Liver (tissue), 7 donors: ENCODE measurements at regions not wholly inside any gene's neighbourhood (a gene's known extent, or its start where the extent isn't known, plus 50 kb on each side); places are given as distances from the start of the nearest gene placed in this dataset.

Source experiments
- DNase-seq: peaks from one replicate; pipeline ENCODE4 v3.0.0-alpha.2; 2017; ENCODE audit warnings: low spot score
- H3K27ac ChIP-seq, 2 donors: one replicate each; pipeline ENCODE4 v1.7.0; 2013; ENCODE audit warnings: inconsistent platforms in 2 of 2, low read length in 2 of 2, control low read depth in 1 of 2, low read depth in 1 of 2, mild to moderate bottlenecking in 1 of 2
- H3K27me3 ChIP-seq, 4 donors: one replicate each; pipeline versions ENCODE4 v1.6.1 to v1.7.0; 2013; ENCODE audit warnings: low read length in 3 of 4, inconsistent platforms in 1 of 4, mild to moderate bottlenecking in 1 of 4, moderate library complexity in 1 of 4; ENCODE audit not compliant: control insufficient read depth in 4 of 4, insufficient read depth in 4 of 4
- H3K36me3 ChIP-seq, 4 donors: one replicate each; pipeline versions ENCODE4 v1.6.1 to v1.7.0; 2013; ENCODE audit warnings: low read length in 3 of 4, mild to moderate bottlenecking in 3 of 4, low read depth in 1 of 4, moderate library complexity in 1 of 4; ENCODE audit not compliant: control insufficient read depth in 4 of 4, insufficient read depth in 3 of 4
- H3K4me1 ChIP-seq, 4 donors: one replicate each; pipeline versions ENCODE4 v1.6.1 to v1.7.0; 2013; ENCODE audit warnings: low read length in 3 of 4, mild to moderate bottlenecking in 3 of 4, moderate library complexity in 1 of 4; ENCODE audit not compliant: control insufficient read depth in 4 of 4, insufficient read depth in 4 of 4
- H3K4me3 ChIP-seq, 3 donors: one replicate each; pipeline versions ENCODE4 v1.6.1 to v1.7.0; 2013; ENCODE audit warnings: low read length in 3 of 3, control low read depth in 1 of 3, low read depth in 1 of 3, mild to moderate bottlenecking in 1 of 3
- H3K9ac ChIP-seq, 2 donors: one replicate each; pipeline ENCODE4 v1.7.0; 2013; ENCODE audit warnings: low read length in 2 of 2, mild to moderate bottlenecking in 2 of 2, moderate library complexity in 2 of 2, control low read depth in 1 of 2, low read depth in 1 of 2
- H3K9me3 ChIP-seq, 4 donors: one replicate each; pipeline versions ENCODE4 v1.6.1 to v1.7.0; 2013; ENCODE audit warnings: low read length in 3 of 4; ENCODE audit not compliant: control insufficient read depth in 4 of 4
- EGR1 ChIP-seq, 2 donors: IDR thresholded peaks; 2 replicates each; pipeline ENCODE4 v1.6.1; 2016 to 2018; ENCODE audit warnings: antibody characterized with exemption in 2 of 2, low read depth in 2 of 2
- FOXA1 ChIP-seq: IDR thresholded peaks from 2 replicates; pipeline ENCODE4 v1.6.1; 2016; ENCODE audit warnings: antibody characterized with exemption
- FOXA2 ChIP-seq: IDR thresholded peaks from 2 replicates; pipeline ENCODE4 v1.6.1; 2016; ENCODE audit warnings: antibody characterized with exemption
- GABPA ChIP-seq, 2 donors: IDR thresholded peaks in 1 of 2; conservative IDR thresholded peaks in 1 of 2; 2 replicates each; pipeline ENCODE4 v1.6.1; 2016; ENCODE audit warnings: antibody characterized with exemption in 2 of 2, mild to moderate bottlenecking in 1 of 2, moderate library complexity in 1 of 2
- HNF4A ChIP-seq, 2 donors: conservative IDR thresholded peaks; 2 replicates each; pipeline ENCODE4 v1.6.1; 2016; ENCODE audit warnings: antibody characterized with exemption in 2 of 2, mild to moderate bottlenecking in 2 of 2
- HNF4G ChIP-seq: IDR thresholded peaks from 2 replicates; pipeline ENCODE4 v1.6.1; 2016; ENCODE audit warnings: antibody characterized with exemption
- JUND ChIP-seq, 2 donors: IDR thresholded peaks; 2 replicates each; pipeline ENCODE4 v1.6.1; 2016; ENCODE audit warnings: antibody characterized with exemption in 2 of 2
- RAD21 ChIP-seq, 2 donors: IDR thresholded peaks; 2 replicates each; pipeline ENCODE4 v1.6.1; 2016; ENCODE audit warnings: antibody characterized with exemption in 2 of 2, mild to moderate bottlenecking in 2 of 2
- RXRA ChIP-seq, 2 donors: IDR thresholded peaks; 2 replicates each; pipeline ENCODE4 v1.6.1; 2017 to 2018; ENCODE audit warnings: antibody characterized with exemption in 2 of 2, mild to moderate bottlenecking in 1 of 2
- TAF1 ChIP-seq: conservative IDR thresholded peaks from 2 replicates; pipeline ENCODE4 v1.6.1; 2016; ENCODE audit warnings: antibody characterized with exemption, mild to moderate bottlenecking
- YY1 ChIP-seq: IDR thresholded peaks from 2 replicates; pipeline ENCODE4 v1.6.1; 2016; ENCODE audit warnings: antibody characterized with exemption, mild to moderate bottlenecking
- WGBS: extraction: QIAGEN DNeasy Blood & Tissue Kit; methylation state at CpG from one replicate; pipeline ENCODE4 v1.1.7; 2013; 5-methylcytosine and 5-hydroxymethylcytosine counted together
- TF ChIP-seq, protein P1 (sequence below): IDR thresholded peaks from 2 replicates; pipeline ENCODE4 v1.6.1; 2016; ENCODE audit warnings: antibody characterized with exemption
- TF ChIP-seq, protein P2 (sequence below): IDR thresholded peaks from 2 replicates; pipeline ENCODE4 v1.6.1; 2016; ENCODE audit warnings: antibody characterized with exemption
- TF ChIP-seq, protein P3 (sequence below): IDR thresholded peaks from 2 replicates; pipeline ENCODE4 v1.6.1; 2016; ENCODE audit warnings: antibody characterized with exemption, mild to moderate bottlenecking
- TF ChIP-seq, protein P4 (sequence below): IDR thresholded peaks from 2 replicates; pipeline ENCODE4 v1.6.1; 2016; ENCODE audit warnings: antibody characterized with exemption
- donor health status: healthy.
- donor health status: healthy.
- donor health status: healthy.
- donor health status: healthy.

DNA sequence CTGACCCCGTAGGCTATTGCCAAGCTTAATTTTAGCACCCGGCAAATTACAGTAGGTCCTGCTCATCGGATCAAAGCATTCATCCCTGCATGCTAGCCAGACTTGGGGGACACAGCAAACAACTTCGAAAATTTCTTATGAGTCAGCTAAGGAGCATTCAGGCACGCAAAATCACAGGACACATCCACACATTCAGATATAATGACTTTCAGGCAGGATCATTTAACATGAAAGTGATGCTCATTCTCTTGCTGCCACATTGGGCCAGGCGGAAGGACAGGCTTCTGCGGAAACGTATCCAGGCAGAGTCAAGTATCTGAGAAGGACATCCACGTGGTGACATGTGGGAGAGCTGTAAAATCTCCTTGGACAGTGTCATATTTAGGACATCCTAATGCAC is 474.0 kb upstream of the NRP1 start:
- no peak overlapping the region for H3K9ac ChIP-seq
- no peak for DNase-seq
- TF ChIP-seq HNF4A (conservative IDR thresholded peaks at IDR 0.05) (no peak), GABPA (IDR thresholded peaks at IDR 0.05 in 1 of 2, conservative IDR thresholded peaks at IDR 0.05 in 1 of 2) (no peak), HNF4G (no peak), FOXA2 (no peak), TAF1 (no peak), YY1 (no peak), RAD21 (IDR thresholded peaks at IDR 0.05) (no peak), JUND (IDR thresholded peaks at IDR 0.05) (no peak), EGR1 (IDR thresholded peaks at IDR 0.05; ENCODE audit: low read depth in 2 of 2) (no peak), RXRA (IDR thresholded peaks at IDR 0.05) (no peak), FOXA1 (no peak)
- TF ChIP-seq, protein P1, sequence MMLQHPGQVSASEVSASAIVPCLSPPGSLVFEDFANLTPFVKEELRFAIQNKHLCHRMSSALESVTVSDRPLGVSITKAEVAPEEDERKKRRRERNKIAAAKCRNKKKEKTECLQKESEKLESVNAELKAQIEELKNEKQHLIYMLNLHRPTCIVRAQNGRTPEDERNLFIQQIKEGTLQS: no peak
- TF ChIP-seq, protein P2, sequence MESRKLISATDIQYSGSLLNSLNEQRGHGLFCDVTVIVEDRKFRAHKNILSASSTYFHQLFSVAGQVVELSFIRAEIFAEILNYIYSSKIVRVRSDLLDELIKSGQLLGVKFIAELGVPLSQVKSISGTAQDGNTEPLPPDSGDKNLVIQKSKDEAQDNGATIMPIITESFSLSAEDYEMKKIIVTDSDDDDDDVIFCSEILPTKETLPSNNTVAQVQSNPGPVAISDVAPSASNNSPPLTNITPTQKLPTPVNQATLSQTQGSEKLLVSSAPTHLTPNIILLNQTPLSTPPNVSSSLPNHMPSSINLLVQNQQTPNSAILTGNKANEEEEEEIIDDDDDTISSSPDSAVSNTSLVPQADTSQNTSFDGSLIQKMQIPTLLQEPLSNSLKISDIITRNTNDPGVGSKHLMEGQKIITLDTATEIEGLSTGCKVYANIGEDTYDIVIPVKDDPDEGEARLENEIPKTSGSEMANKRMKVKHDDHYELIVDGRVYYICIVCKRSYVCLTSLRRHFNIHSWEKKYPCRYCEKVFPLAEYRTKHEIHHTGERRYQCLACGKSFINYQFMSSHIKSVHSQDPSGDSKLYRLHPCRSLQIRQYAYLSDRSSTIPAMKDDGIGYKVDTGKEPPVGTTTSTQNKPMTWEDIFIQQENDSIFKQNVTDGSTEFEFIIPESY: no peak
- TF ChIP-seq, protein P3, sequence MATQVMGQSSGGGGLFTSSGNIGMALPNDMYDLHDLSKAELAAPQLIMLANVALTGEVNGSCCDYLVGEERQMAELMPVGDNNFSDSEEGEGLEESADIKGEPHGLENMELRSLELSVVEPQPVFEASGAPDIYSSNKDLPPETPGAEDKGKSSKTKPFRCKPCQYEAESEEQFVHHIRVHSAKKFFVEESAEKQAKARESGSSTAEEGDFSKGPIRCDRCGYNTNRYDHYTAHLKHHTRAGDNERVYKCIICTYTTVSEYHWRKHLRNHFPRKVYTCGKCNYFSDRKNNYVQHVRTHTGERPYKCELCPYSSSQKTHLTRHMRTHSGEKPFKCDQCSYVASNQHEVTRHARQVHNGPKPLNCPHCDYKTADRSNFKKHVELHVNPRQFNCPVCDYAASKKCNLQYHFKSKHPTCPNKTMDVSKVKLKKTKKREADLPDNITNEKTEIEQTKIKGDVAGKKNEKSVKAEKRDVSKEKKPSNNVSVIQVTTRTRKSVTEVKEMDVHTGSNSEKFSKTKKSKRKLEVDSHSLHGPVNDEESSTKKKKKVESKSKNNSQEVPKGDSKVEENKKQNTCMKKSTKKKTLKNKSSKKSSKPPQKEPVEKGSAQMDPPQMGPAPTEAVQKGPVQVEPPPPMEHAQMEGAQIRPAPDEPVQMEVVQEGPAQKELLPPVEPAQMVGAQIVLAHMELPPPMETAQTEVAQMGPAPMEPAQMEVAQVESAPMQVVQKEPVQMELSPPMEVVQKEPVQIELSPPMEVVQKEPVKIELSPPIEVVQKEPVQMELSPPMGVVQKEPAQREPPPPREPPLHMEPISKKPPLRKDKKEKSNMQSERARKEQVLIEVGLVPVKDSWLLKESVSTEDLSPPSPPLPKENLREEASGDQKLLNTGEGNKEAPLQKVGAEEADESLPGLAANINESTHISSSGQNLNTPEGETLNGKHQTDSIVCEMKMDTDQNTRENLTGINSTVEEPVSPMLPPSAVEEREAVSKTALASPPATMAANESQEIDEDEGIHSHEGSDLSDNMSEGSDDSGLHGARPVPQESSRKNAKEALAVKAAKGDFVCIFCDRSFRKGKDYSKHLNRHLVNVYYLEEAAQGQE: no peak
- TF ChIP-seq, protein P4, sequence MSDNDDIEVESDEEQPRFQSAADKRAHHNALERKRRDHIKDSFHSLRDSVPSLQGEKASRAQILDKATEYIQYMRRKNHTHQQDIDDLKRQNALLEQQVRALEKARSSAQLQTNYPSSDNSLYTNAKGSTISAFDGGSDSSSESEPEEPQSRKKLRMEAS: no peak
- H3K4me1 ChIP-seq: no peaks in the 10 kb centered on the region
- H3K36me3 ChIP-seq: no peaks in the 10 kb centered on the region
- 91% methylated on average over 9 of the region's 9 CpGs for WGBS
- no peaks in the 10 kb centered on the region for H3K27me3 ChIP-seq
- no peak overlapping the region for H3K27ac ChIP-seq
- no peak overlapping the region for H3K4me3 ChIP-seq
- H3K9me3 ChIP-seq: peaks cover 0 to under 1% (median 0%) of the 10 kb centered on the region in 4 donors

DNA sequence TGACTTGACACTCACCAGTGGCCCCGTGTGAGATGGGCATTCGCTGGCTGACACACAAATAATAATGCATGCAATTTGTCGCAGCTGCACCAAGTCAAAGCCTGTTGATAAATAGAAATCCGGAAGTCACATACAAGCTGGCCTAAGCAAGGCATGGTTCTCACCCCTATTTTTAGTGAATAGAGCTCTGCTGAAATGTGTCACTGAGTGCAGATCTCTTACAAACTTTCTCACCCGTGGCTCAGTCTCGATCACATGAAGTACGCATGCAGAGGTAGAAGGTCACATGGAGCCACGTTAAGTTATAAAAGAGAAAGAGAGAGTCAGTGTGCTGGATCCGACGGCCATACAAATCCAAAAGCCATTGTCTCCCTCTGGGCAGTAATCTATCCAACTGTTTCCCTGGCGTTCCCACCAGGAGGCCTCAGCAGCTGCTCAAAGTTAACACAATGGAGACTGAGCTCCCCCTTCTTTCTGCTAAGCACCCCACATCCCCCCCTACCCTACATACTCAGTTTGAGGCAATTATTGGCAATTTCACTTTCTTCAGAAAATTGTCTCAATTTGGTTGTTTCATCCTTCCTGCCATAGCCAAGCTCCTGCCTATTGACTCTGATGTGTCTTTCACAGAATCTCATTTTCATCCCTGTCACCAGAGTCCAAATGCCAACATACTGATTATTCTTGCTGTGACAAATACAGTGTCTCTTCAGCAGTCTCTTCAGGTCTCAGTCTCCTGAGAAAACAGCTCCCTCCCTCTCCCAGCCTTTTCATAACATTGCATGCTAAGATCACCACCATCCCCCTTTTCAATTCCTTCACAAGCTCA is 473.3 kb upstream of the NRP1 start:
- Histone ChIP-seq H3K4me3 (no peak overlapping the region), H3K27me3 (no peaks in the 10 kb centered on the region), H3K4me1 (no peaks in the 10 kb centered on the region), H3K9me3 (no peaks in the 10 kb centered on the region), H3K9ac (no peak overlapping the region), H3K36me3 (no peaks in the 10 kb centered on the region), H3K27ac (no peak overlapping the region)
- 90% methylated on average over 11 of the region's 11 CpGs for WGBS
- no peak for TF ChIP-seq JUND (IDR thresholded peaks at IDR 0.05)
- TF ChIP-seq GABPA (IDR thresholded peaks at IDR 0.05 in 1 of 2, conservative IDR thresholded peaks at IDR 0.05 in 1 of 2): no peak
- TF ChIP-seq, protein P1: no peak
- TF ChIP-seq, protein P4: no peak
- TF ChIP-seq YY1: no peak
- no peak for TF ChIP-seq FOXA1
- DNase-seq: no peak
